GM18870 (cell line): ENCODE measurements at regions not wholly inside any gene's neighbourhood (a gene's known extent, or its start where the extent isn't known, plus 50 kb on each side); places are given as distances from the start of the nearest gene placed in this dataset.
"Not testable (repeated sequence)": the region's sequence is repeated elsewhere in the genome, so short reads cannot be mapped to it uniquely, and the experiment has no call there.

Experiments used
- ATAC-seq: cut with Tn5 transposase; IDR thresholded peaks from one replicate; pipeline ENCODE4 v1.9.1; 2021; ENCODE audit warnings: moderate library complexity; ENCODE audit not compliant: unreplicated experiment

DNA sequence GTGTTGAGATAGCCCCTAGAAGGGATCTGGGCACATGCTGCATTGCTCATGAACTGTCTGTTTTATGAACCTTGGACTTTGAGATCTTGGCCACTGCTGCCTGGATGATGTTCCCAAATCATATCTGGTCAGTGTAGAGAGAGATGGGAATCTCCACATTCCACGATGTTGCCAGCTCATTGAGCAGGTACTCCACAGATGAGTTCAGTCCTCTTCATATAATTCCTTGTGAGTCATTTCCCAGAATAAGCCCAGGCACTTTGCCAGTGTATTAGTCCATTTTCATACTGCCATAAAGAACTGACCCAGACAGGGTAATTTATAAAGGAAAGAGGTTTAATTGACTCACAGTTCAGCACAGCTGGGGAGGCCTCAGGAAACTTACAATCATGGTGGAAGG, 254.0 kb upstream of the RUNX1 start:
- ATAC-seq, result no peak

DNA sequence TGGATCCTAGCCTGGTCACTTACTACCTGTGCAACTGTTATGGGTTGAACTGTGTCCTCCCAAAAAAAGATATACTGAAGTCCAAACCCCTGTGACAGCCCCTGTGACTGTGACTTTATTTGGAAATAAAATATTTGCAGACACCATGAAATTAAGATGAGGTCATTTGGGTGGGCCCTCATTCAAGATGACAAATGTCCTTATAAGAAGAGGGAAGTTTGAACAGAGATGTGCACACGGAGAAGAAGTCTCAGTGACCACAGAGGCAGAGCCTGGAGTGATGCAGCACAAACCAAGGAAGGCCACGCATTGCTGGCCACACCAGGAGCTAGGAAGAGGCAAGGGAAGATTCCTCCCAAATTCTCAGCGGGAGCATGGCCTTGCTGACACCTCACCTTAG, 249.7 kb upstream of the RUNX1 start:
- no peak for ATAC-seq

GRCh38 chr21:35297665-35298064, 248.6 kb upstream of the RUNX1 start:
- no peak for ATAC-seq

- no peak for ATAC-seq
Measured at GRCh38 chr21:35294231-35294898, 245.3 kb upstream of the RUNX1 start.

GRCh38 chr21:35291973-35292627, 243.0 kb upstream of the RUNX1 start:
- ATAC-seq, result no peak

DNA sequence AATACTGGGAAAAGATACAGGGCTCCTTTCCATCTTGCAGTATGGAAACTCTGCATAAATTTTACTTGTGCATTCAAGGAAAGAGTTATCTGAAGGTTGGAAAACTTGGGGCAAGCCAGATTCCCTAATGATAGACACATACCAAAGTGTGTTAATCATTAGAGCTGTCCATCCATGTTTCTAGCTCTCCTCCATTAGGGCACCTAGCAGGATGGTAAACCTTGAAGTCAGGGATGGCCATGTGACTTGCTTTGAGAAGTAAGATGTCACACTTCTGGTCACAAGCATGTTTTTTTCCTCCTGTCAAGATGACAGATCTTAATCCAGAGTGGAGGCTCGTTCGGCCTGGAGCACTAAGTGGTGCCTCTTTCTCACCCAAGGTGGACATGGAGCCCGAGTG, 241.9 kb upstream of the RUNX1 start:
- ATAC-seq, result no peak

GRCh38 chr21:35288238-35288637, 239.1 kb upstream of the RUNX1 start:
- ATAC-seq, result no peak

DNA sequence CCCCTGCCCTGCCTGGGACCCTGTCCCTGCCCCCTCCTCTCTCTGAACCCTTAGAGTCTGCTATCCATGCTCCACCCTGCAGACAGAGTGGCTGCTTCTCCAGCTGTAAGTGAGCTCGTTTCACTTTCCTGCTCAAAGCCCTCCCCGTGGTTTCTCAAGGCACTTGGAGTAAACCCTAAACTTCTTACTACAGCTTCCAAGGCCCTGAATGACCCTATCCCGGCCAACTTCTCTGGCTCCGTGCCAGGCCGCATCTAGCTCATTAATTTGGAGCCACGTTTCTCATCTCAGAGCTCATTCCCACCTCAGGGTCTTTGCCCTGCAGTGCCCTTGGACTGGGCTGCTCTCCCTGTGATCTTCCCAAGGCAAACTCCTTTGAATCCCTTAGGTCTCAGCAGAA, 235.1 kb upstream of the RUNX1 start:
- no peak for ATAC-seq

- ATAC-seq, result no peak
Measured at GRCh38 chr21:35282944-35283343, 233.8 kb upstream of the RUNX1 start.

DNA sequence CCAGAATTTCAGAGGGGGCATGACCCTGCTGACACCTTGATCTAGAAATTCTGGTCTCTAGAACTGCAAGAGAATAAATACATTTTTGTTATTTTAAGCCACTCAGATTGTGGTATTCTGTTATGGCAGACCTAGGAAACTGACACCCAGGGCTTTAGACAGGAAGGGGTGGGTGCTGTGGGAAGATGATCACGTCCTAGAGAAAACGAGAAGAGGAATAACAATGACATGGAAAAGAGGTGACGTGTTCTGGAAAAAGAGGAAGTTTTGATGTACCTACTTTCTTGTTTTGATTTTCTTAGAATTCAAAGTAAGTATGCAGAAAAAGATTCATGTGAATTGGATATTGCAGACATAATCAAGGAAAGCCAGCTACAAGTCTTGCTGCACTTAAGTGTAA, 232.9 kb upstream of the RUNX1 start:
- no peak for ATAC-seq

GRCh38 chr21:35280231-35280630, 231.1 kb upstream of the RUNX1 start:
- ATAC-seq, result no peak

DNA sequence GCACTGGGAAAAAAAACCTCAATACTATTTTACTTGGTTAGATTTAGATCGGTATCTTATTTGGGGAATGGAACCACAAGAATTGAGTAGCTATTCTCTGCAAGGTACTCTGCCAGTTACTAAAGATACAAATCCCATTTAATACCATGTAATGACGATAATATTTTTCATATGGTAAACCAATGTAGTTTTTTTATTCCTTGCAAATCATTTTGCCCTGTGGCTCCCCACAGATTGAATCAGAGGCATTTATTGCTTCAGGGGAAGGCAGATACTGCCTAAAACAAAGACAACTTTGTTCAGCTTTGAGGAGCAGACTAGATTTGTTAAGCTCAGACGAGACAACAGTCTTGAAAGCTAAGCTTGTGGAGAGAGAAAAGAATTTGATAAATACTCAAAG, 226.7 kb upstream of the RUNX1 start:
- ATAC-seq, result no peak

DNA sequence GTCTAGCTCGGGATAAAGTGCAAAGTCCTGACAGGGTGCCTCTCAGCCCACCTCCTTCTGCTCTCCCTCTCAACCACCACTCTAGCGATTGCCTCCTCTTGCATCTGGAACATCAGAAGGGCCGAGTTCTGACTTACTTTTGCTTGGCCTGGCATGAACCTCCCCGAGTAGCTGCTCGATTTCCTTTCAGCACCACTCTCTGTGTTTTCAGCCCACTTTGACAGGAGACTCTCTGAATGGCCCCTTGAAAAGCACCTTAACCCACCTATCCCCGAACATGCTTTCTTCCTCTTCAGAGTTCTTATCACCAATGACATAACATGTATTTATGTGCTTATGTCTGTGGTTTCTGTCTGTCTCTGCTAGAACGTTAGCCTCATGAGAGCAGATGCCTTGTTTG, 225.8 kb upstream of the RUNX1 start:
- no peak for ATAC-seq

DNA sequence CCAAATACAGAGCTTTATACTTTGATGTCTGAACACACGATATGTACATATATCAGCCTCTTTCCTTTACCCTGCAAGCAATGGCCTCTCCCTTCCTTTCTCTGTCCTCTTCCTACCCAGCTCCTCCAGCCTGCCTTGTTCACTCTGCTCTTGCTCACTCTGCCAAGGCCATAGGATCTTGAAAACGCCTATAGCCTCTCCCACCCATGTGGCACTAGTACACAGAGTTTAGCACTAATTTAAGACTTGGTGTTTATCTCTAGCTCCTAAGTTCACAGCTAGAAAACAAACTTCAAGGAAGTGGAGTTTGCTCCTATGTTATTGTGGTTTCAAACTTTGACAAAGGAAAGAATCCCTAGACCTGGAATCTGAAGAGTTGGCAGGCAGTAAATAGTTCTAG, 225.0 kb upstream of the RUNX1 start:
- ATAC-seq, result no peak

DNA sequence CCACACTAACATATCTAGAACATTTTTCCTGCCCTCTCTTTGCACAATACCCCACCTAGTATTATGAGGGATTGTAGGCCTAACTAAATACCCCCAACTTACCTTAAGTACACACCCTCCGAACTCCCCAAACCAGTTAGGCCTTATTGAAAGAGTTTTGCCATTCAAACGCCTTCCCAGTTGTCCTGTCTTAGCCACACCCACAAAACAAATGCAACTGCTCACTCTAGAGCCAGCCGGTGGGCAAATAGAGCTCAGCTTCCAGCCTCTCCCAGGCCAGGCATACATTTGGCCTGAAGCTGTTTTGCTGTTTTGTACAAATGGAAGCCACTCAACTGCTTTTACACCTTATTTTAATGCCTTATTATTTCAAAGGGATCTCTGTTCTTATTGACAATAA, 224.2 kb upstream of the RUNX1 start:
- ATAC-seq, result no peak

DNA sequence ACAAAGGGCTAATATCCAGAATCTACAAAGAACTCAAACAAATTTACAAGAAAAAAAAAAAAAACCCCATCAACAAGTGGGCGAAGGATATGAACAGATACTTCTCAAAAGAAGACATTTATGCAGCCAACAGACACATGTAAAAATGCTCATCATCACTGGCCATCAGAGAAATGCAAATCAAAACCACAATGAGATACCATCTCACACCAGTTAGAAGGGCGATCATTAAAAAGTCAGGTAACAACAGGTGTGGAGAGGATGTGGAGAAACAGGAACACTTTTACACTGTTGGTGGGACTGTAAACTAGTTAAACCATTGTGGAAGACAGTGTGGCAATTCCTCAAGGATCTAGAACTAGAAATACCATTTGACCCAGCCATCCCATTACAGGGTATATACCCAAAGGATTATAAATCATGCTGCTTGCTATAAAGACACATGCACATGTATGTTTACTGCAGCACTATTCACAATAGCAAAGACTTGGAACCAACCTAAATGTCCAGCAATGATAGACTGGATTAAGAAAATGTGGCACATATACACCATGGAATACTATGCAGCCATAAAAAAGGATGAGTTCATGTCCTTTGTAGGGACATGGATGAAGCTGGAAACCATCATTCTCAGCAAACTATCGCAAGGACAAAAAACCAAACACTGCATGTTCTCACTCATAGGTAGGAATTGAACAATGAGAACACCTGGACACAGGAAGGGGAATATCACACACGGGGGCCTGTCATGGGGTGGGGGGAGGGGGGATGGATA, 222.4 kb upstream of the RUNX1 start:
- ATAC-seq, result not testable (repeated sequence)

- no peak for ATAC-seq
Measured at GRCh38 chr21:35268817-35269216, 219.7 kb upstream of the RUNX1 start.

GRCh38 chr21:35268261-35268660, 219.2 kb upstream of the RUNX1 start:
- no peak for ATAC-seq

GRCh38 chr21:35266546-35266945, 217.4 kb upstream of the RUNX1 start:
- no peak for ATAC-seq

GRCh38 chr21:35265170-35265877, 216.2 kb upstream of the RUNX1 start:
- ATAC-seq, result no peak

- ATAC-seq, result no peak
Measured at GRCh38 chr21:35259457-35259856, 210.4 kb upstream of the RUNX1 start.

DNA sequence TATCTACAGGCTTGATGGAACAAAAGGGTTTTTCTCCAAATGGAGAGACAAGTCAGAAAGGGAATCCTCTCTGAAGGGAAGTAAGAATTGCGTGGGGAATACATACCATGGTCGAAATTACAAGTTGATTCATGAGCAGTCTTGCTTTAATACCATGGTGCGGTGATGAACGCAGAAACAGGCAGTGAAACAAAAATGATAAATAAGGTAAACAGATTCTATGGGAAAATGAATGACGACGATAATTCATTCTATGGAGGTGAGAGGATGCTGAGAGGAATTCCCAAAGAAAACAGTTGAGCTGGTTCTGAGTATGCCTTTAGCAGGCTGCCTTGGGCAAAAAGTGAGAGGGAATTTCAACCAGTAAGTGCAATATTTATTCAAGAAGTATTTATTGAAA, 209.4 kb upstream of the RUNX1 start:
- no peak for ATAC-seq
